H1 (cell line): ENCODE measurements at regions not wholly inside any gene's neighbourhood (a gene's known extent, or its start where the extent isn't known, plus 50 kb on each side); places are given as distances from the start of the nearest gene placed in this dataset.

ENCODE experiments used
- HDAC2 ChIP-seq, 2 experiments: fragments of 300-600 bp in 1 of 2; sonication (generic) in 1 of 2; IDR thresholded peaks; 2 replicates each; pipeline ENCODE4 v1.6.1; 2011 to 2012; ENCODE audit warnings: low read depth in 2 of 2, low read length in 2 of 2, mild to moderate bottlenecking in 2 of 2, moderate library complexity in 2 of 2, borderline replicate concordance in 1 of 2, inconsistent platforms in 1 of 2
- HDAC6 ChIP-seq: IDR thresholded peaks from one replicate; pipeline ENCODE4 v1.7.1; 2012; ENCODE audit warnings: low read depth, mild to moderate bottlenecking, inconsistent platforms, low read length, moderate library complexity
- KDM4A ChIP-seq: IDR thresholded peaks from one replicate; pipeline ENCODE4 v1.7.1; 2012; ENCODE audit warnings: low read depth, mild to moderate bottlenecking, moderate library complexity, low read length, inconsistent platforms; ENCODE audit not compliant: severe bottlenecking
- SIX5 ChIP-seq: IDR thresholded peaks from 2 replicates; pipeline ENCODE4 v1.6.1; 2011; ENCODE audit warnings: mild to moderate bottlenecking, low read depth, low read length

GRCh38 chr1:57748719-57749118 lies 324.9 kb upstream of the DAB1 start (continued):
- TF ChIP-seq HDAC6, result no peak
- TF ChIP-seq SIX5, result no peak
- no peak for TF ChIP-seq KDM4A
- no peak for TF ChIP-seq HDAC2 (IDR thresholded peaks at IDR 0.05; ENCODE audit: borderline replicate concordance in 1 of 2, low read depth in 2 of 2, low read length in 2 of 2)
